ENCODE measurements at regions not wholly inside any gene's neighbourhood (a gene's known extent, or its start where the extent isn't known, plus 50 kb on each side); places are given as distances from the start of the nearest gene placed in this dataset.

DNA sequence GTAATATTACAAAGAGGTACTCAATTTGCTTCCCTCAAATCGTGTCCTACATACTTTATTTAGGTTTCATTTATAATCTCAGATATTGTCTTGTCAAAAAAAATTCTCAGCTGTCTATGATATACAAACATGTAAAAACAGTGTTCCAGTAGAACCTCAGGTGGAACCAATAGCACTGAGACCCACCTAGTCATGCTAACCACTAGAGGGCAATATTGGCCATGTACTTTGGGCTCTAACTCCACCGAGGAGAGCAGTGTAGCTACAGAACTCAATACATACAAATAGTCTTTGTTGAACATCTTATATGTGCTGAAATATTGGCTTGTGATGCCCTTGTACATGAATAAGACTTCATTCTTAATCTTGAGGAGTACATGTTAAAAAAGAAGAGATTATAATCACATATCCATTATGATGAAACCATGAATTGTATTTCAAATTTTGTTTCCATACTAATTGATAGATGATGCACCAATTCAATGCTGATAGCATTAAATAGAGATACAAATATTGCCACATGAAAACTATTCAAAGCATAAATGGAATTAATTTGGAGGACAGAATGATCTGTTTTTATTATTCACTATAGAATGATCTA is 71.2 kb upstream of the CNTLN start:
- no peaks in the 10 kb centered on the region for H3K27me3 ChIP-seq
- intact Hi-C loops (cut with DNase I): no loop called here
- no peaks in the 10 kb centered on the region for H3K4me1 ChIP-seq
- no peaks in the 10 kb centered on the region for H3K9me3 ChIP-seq
- H3K36me3 ChIP-seq: no peaks in the 10 kb centered on the region
- TF ChIP-seq, protein P1, sequence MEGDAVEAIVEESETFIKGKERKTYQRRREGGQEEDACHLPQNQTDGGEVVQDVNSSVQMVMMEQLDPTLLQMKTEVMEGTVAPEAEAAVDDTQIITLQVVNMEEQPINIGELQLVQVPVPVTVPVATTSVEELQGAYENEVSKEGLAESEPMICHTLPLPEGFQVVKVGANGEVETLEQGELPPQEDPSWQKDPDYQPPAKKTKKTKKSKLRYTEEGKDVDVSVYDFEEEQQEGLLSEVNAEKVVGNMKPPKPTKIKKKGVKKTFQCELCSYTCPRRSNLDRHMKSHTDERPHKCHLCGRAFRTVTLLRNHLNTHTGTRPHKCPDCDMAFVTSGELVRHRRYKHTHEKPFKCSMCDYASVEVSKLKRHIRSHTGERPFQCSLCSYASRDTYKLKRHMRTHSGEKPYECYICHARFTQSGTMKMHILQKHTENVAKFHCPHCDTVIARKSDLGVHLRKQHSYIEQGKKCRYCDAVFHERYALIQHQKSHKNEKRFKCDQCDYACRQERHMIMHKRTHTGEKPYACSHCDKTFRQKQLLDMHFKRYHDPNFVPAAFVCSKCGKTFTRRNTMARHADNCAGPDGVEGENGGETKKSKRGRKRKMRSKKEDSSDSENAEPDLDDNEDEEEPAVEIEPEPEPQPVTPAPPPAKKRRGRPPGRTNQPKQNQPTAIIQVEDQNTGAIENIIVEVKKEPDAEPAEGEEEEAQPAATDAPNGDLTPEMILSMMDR (IDR thresholded peaks at IDR 0.05): peak in 2 of 3 experiments; percentile 46 to 60
- no peak for TF ChIP-seq POLR2A (IDR thresholded peaks at IDR 0.05)
- DNase-seq (ENCODE audit: extremely low spot score in 2 of 2): no peak
- no peak overlapping the region for H3K27ac ChIP-seq
- no peak overlapping the region for H3K4me3 ChIP-seq

DNA sequence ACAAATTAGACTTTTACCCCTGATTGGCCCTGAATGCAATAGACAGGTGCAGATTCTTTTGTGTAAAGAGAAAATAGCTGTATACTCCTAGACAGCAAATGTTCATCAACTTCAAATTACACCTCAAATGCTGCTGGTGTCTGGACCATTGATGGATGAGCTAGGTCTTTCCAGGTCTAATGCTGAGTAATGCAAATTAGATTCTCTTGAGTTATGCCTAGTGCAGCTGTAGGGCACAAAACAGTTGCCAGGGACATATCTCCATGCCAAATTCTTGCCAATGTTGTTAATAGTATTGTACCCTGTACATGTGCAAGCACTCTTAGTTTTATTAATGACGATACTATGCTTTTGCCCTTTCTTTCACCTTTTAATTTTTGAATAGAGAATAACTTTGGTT is 72.3 kb upstream of the CNTLN start:
- H3K4me3 ChIP-seq: no peak overlapping the region
- no peaks in the 10 kb centered on the region for H3K4me1 ChIP-seq
- DNase-seq (ENCODE audit: extremely low spot score in 2 of 2): no peak
- no peak overlapping the region for H3K27ac ChIP-seq
- TF ChIP-seq, protein P1 (IDR thresholded peaks at IDR 0.05): no peak
- TF ChIP-seq POLR2A (IDR thresholded peaks at IDR 0.05) (no peak), POLR2AphosphoS5 (IDR thresholded peaks at IDR 0.05; ENCODE audit: insufficient read depth in 1 of 2, low read depth in 1 of 2) (no peak)
- no peaks in the 10 kb centered on the region for H3K36me3 ChIP-seq
- intact Hi-C loops (cut with DNase I): no loop called here
- H3K9me3 ChIP-seq: no peaks in the 10 kb centered on the region
- no peaks in the 10 kb centered on the region for H3K27me3 ChIP-seq

DNA sequence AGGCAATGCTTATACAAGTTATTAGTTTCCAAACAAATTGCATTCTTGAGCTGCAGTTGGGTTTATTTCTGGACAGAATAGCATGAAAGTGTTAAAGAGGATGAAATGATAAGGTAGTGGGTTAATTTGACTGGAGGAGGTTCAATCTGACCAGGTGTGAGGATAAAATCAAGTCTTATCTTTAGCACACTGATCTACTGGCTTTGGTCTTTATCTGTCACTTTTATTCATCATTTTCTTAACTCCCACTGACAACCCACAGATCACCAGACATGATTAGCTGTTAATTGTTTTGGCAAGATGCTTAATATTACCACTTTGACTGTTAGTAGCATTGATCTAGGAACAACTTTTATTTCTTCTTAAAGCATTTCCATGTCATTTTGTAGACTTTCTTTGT is 74.4 kb upstream of the CNTLN start:
- intact Hi-C loops (cut with DNase I): no loop called here
- H3K4me3 ChIP-seq: no peak overlapping the region
- H3K27ac ChIP-seq: no peak overlapping the region
- H3K4me1 ChIP-seq: no peaks in the 10 kb centered on the region
- TF ChIP-seq POLR2AphosphoS5 (IDR thresholded peaks at IDR 0.05; ENCODE audit: insufficient read depth in 1 of 2, low read depth in 1 of 2): no peak
- TF ChIP-seq, protein P1 (IDR thresholded peaks at IDR 0.05): no peak
- no peak for TF ChIP-seq POLR2A (IDR thresholded peaks at IDR 0.05)
- H3K27me3 ChIP-seq: no peaks in the 10 kb centered on the region
- no peaks in the 10 kb centered on the region for H3K36me3 ChIP-seq
- no peaks in the 10 kb centered on the region for H3K9me3 ChIP-seq
- no peak for DNase-seq (ENCODE audit: extremely low spot score in 2 of 2)

DNA sequence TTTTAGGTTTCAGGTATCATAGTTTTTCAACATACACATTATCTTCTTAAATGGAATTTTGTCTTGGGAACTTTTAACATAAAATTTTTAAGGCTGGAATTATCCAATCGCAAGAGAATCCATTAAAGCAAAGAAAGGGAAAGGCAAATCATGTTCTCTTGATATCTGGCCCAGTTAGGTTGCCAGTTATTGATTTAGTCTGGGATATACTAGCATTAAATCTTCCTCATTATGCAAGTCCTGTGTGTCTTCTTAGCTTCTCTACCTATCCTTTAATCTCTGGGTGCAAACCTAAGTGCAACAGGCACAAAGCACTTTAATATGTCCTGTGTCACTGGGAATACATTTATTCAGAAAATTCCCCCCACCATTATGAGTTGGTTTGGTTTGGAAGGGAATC is 75.4 kb upstream of the CNTLN start:
- H3K9me3 ChIP-seq: no peaks in the 10 kb centered on the region

DNA sequence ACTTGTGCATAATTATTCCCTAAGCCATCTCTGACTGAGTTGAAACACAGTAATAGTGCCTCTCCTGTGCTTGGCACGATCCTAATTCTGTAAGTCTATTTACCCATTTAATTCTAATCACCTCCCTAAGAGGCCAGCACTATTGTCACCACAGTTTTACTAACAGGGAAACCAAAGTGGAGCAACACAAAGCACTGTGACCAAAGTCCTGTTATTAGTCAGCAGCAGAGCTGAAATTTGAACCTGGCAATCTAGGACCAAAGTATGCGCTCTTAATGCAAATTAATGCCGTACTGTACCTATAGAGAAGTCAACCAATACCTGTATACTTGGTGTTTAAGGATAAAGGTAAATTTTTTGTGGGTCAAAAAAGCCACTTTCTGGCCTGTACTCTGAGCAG is 77.1 kb upstream of the CNTLN start:
- Histone ChIP-seq H3K36me3 (no peaks in the 10 kb centered on the region), H3K27me3 (no peaks in the 10 kb centered on the region), H3K4me1 (no peaks in the 10 kb centered on the region), H3K4me3 (no peak overlapping the region), H3K9me3 (no peaks in the 10 kb centered on the region), H3K27ac (no peak overlapping the region)
- intact Hi-C loops (cut with DNase I): no loop called here
- DNase-seq (ENCODE audit: extremely low spot score in 2 of 2): no peak
- TF ChIP-seq POLR2A (IDR thresholded peaks at IDR 0.05) (no peak), POLR2AphosphoS5 (IDR thresholded peaks at IDR 0.05; ENCODE audit: insufficient read depth in 1 of 2, low read depth in 1 of 2) (no peak)
- TF ChIP-seq, protein P1 (IDR thresholded peaks at IDR 0.05): no peak

More for the DNA sequence above, 75.4 kb upstream of the CNTLN start:
- DNase-seq (ENCODE audit: extremely low spot score in 2 of 2): no peak
- H3K4me3 ChIP-seq: no peak overlapping the region
- H3K27me3 ChIP-seq: no peaks in the 10 kb centered on the region
- no peak overlapping the region for H3K27ac ChIP-seq
- no peaks in the 10 kb centered on the region for H3K36me3 ChIP-seq
- TF ChIP-seq, protein P1 (IDR thresholded peaks at IDR 0.05): no peak
- TF ChIP-seq POLR2A (IDR thresholded peaks at IDR 0.05) (no peak), POLR2AphosphoS5 (IDR thresholded peaks at IDR 0.05; ENCODE audit: insufficient read depth in 1 of 2, low read depth in 1 of 2) (no peak)
- intact Hi-C loops (cut with DNase I): no loop called here
- no peaks in the 10 kb centered on the region for H3K4me1 ChIP-seq

Measured in vagina (tissue), 2 donors.